HG03139 (cell line): ENCODE measurements at regions not wholly inside any gene's neighbourhood (a gene's known extent, or its start where the extent isn't known, plus 50 kb on each side); places are given as distances from the start of the nearest gene placed in this dataset.

Experiments used
- ATAC-seq: cut with Tn5 transposase; IDR thresholded peaks from one replicate; pipeline ENCODE4 v1.9.1; 2021; ENCODE audit not compliant: unreplicated experiment

GRCh38 chr9:81532251-81532650 lies 157.1 kb downstream of the TLE1 start:
- ATAC-seq = no peak

- ATAC-seq = no peak
These were observed 157.8 kb downstream of the TLE1 start for GRCh38 chr9:81531511-81531910.

GRCh38 chr9:81530846-81531245 lies 158.5 kb downstream of the TLE1 start:
- no peak for ATAC-seq

- ATAC-seq = no peak
These were observed 159.0 kb downstream of the TLE1 start for GRCh38 chr9:81530310-81530810.

GRCh38 chr9:81529556-81530193 lies 159.7 kb downstream of the TLE1 start:
- no peak for ATAC-seq

- ATAC-seq = no peak
These were observed 162.8 kb downstream of the TLE1 start for GRCh38 chr9:81526587-81526986.

GRCh38 chr9:81522716-81523551 lies 166.4 kb downstream of the TLE1 start:
- no peak for ATAC-seq

- no peak for ATAC-seq
These were observed 167.5 kb downstream of the TLE1 start for GRCh38 chr9:81521892-81522291.

GRCh38 chr9:81519816-81520495 lies 169.4 kb downstream of the TLE1 start:
- no peak for ATAC-seq

- no peak for ATAC-seq
These were observed 171.4 kb downstream of the TLE1 start for GRCh38 chr9:81517954-81518353.

GRCh38 chr9:81513059-81513458 lies 176.3 kb downstream of the TLE1 start:
- ATAC-seq = no peak

GRCh38 chr9:81512641-81513040 lies 176.7 kb downstream of the TLE1 start:
- ATAC-seq = no peak

GRCh38 chr9:81508476-81508875 lies 180.9 kb downstream of the TLE1 start:
- no peak for ATAC-seq

GRCh38 chr9:81506941-81507864 lies 182.1 kb downstream of the TLE1 start:
- ATAC-seq = no peak

- no peak for ATAC-seq
These were observed 189.8 kb downstream of the TLE1 start for GRCh38 chr9:81499594-81499993.

GRCh38 chr9:81499021-81499454 lies 190.3 kb downstream of the TLE1 start:
- ATAC-seq = no peak

GRCh38 chr9:81498576-81498975 lies 190.8 kb downstream of the TLE1 start:
- ATAC-seq = no peak

- no peak for ATAC-seq
These were observed 192.3 kb downstream of the TLE1 start for GRCh38 chr9:81497091-81497490.

- no peak for ATAC-seq
These were observed 196.5 kb downstream of the TLE1 start for GRCh38 chr9:81492710-81493447.
